ENCODE measurements at regions not wholly inside any gene's neighbourhood (a gene's known extent, or its start where the extent isn't known, plus 50 kb on each side); places are given as distances from the start of the nearest gene placed in this dataset.

DNA sequence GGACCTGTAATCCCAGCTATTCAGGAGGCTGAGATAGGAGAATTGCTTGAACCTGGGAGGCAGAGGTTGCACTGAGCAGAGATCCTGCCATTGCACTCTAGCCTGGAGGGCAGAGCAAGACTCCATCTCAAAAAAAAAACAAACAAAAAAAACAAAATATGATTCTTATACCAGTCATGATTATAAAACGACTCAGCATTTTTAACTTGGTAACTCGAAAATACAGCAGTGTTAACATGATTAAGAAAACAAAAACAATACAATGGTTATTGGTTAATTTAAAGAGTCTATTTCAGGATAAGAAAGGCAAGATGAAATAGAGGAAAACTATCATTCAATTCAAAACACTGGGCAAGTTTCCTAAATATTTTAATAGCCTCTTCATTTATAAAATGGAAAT, 865.3 kb downstream of the PCDH7 start:
- TF ChIP-seq TEAD4 (IDR thresholded peaks at IDR 0.05) (no peak), CEBPB (IDR thresholded peaks at IDR 0.05) (no peak), ZBTB7A (IDR thresholded peaks at IDR 0.05; ENCODE audit: low read depth) (no peak), USF1 (IDR thresholded peaks at IDR 0.05) (no peak), RAD21 (IDR thresholded peaks at IDR 0.05; ENCODE audit: low read depth) (no peak), MAX (IDR thresholded peaks at IDR 0.05) (no peak), FOXM1 (IDR thresholded peaks at IDR 0.05; ENCODE audit: borderline replicate concordance, low read depth) (no peak), TAF1 (IDR thresholded peaks at IDR 0.05; ENCODE audit: low read depth) (no peak), YY1 (IDR thresholded peaks at IDR 0.05; ENCODE audit: low read depth) (no peak), REST (IDR thresholded peaks at IDR 0.05; ENCODE audit: low read depth) (no peak)

GRCh38 chr4:31592293-31592692, 872.1 kb downstream of the PCDH7 start:
- TF ChIP-seq MAX (IDR thresholded peaks at IDR 0.05), result no peak
- TF ChIP-seq ZBTB7A (IDR thresholded peaks at IDR 0.05; ENCODE audit: low read depth), result no peak
- TF ChIP-seq FOXM1 (IDR thresholded peaks at IDR 0.05; ENCODE audit: borderline replicate concordance, low read depth), result no peak
- no peak for TF ChIP-seq USF1 (IDR thresholded peaks at IDR 0.05)
- no peak for TF ChIP-seq REST (IDR thresholded peaks at IDR 0.05; ENCODE audit: low read depth)
- no peak for TF ChIP-seq EGR1 (IDR thresholded peaks at IDR 0.05)
- no peak for TF ChIP-seq EP300 (IDR thresholded peaks at IDR 0.05; ENCODE audit: borderline replicate concordance)
- TF ChIP-seq TEAD4 (IDR thresholded peaks at IDR 0.05), result no peak
- TF ChIP-seq CREB1 (IDR thresholded peaks at IDR 0.05; ENCODE audit: low read depth), result no peak
- no peak for TF ChIP-seq TCF12 (IDR thresholded peaks at IDR 0.05; ENCODE audit: low read depth)
- TF ChIP-seq RAD21 (IDR thresholded peaks at IDR 0.05; ENCODE audit: low read depth), result no peak
- TF ChIP-seq CEBPB (IDR thresholded peaks at IDR 0.05), result no peak

- TF ChIP-seq USF1 (IDR thresholded peaks at IDR 0.05), result no peak
- no peak for TF ChIP-seq NFIC (IDR thresholded peaks at IDR 0.05)
- TF ChIP-seq REST (IDR thresholded peaks at IDR 0.05; ENCODE audit: low read depth), result no peak
- no peak for TF ChIP-seq EGR1 (IDR thresholded peaks at IDR 0.05)
- no peak for TF ChIP-seq TCF12 (IDR thresholded peaks at IDR 0.05; ENCODE audit: low read depth)
- no peak for TF ChIP-seq YY1 (IDR thresholded peaks at IDR 0.05; ENCODE audit: low read depth)
Observed at GRCh38 chr4:31595496-31595895, 875.3 kb downstream of the PCDH7 start.

GRCh38 chr4:31598639-31599038, 878.5 kb downstream of the PCDH7 start:
- TF ChIP-seq TAF1 (IDR thresholded peaks at IDR 0.05; ENCODE audit: low read depth) (no peak), NFIC (IDR thresholded peaks at IDR 0.05) (no peak), YY1 (IDR thresholded peaks at IDR 0.05; ENCODE audit: low read depth) (no peak), CEBPB (IDR thresholded peaks at IDR 0.05) (no peak), CREB1 (IDR thresholded peaks at IDR 0.05; ENCODE audit: low read depth) (no peak)

DNA sequence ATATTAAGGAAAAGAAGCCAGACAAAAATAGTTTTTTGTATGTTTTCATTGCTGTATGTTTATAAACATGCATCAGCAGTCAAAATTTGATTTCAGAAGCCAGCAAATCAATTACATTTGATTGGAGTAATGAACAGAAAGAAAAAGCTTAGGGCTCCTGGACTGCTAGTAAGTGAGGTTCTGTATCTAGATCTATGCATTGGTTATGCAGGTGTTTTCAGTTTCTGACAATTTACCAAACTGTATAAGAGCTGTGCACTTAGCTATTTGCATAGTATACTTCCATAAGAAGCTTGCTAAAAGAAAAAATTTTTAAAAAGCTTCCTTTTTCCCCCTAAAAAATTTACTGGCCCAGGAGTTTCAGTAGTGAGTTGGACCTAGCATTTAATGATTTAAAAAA, 881.6 kb downstream of the PCDH7 start:
- TF ChIP-seq CREB1 (IDR thresholded peaks at IDR 0.05; ENCODE audit: low read depth) (no peak), MAX (IDR thresholded peaks at IDR 0.05) (no peak), ZBTB7A (IDR thresholded peaks at IDR 0.05; ENCODE audit: low read depth) (no peak), FOXM1 (IDR thresholded peaks at IDR 0.05; ENCODE audit: borderline replicate concordance, low read depth) (no peak), USF1 (IDR thresholded peaks at IDR 0.05) (no peak), REST (IDR thresholded peaks at IDR 0.05; ENCODE audit: low read depth) (no peak), TCF12 (IDR thresholded peaks at IDR 0.05; ENCODE audit: low read depth) (no peak)
